ENCODE measurements at regions not wholly inside any gene's neighbourhood (a gene's known extent, or its start where the extent isn't known, plus 50 kb on each side); places are given as distances from the start of the nearest gene placed in this dataset.

GRCh38 chr2:143946436-143947391 lies 573.2 kb downstream of the ZEB2 start:
- Histone ChIP-seq H3K36me3 (no peaks in the 10 kb centered on the region), H3K4me3 (no peak overlapping the region), H3K27ac (no peak overlapping the region), H3K9me3 (no peaks in the 10 kb centered on the region), H3K27me3 (no peaks in the 10 kb centered on the region), H3K4me1 (no peaks in the 10 kb centered on the region)
- TF ChIP-seq POLR2A (IDR thresholded peaks at IDR 0.05): no peak
- TF ChIP-seq CTCF (IDR thresholded peaks at IDR 0.05): no peak
- no peak for DNase-seq

DNA sequence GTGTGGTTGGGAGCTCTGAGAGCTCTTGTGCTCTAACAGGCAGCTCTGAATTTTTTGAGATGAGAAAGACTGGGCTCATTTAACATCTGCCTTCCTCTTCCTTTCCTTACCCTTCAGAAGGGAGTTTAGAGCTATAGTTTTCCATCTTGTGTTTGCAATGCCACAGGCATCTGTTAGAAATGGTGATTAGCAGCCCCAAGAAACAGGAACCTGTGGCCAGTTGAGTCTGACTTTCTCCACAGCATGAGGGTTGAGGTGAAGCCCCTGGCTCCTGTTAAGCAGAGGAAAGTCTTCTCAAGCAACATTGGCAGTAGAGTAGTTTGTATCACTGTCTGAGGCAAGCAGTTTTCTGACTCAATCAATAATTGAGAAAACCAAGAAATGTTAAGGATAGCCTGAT lies 577.4 kb downstream of the ZEB2 start:
- H3K27ac ChIP-seq: no peak overlapping the region
- no peak for DNase-seq
- peaks cover 0 to 4% (median under 1%) of the 10 kb centered on the region in 4 donors for H3K4me1 ChIP-seq
- no peak overlapping the region for H3K4me3 ChIP-seq
- no peaks in the 10 kb centered on the region for H3K9me3 ChIP-seq
- no peak for TF ChIP-seq CTCF (IDR thresholded peaks at IDR 0.05)
- TF ChIP-seq POLR2A (IDR thresholded peaks at IDR 0.05): no peak
- no peaks in the 10 kb centered on the region for H3K36me3 ChIP-seq
- H3K27me3 ChIP-seq: no peaks in the 10 kb centered on the region

- peak overlapping the region in 1 of 4 donors; percentile 89 for H3K27ac ChIP-seq
- H3K4me1 ChIP-seq: peaks cover 0 to 14% (median 5%) of the 10 kb centered on the region in 4 donors
These were observed 579.2 kb downstream of the ZEB2 start for GRCh38 chr2:143940720-143941119.

GRCh38 chr2:143939626-143940330 lies 580.1 kb downstream of the ZEB2 start:
- DNase-seq: no peak
- peak overlapping the region in 2 of 4 donors; percentile 28 to 89 for H3K27ac ChIP-seq
- no peaks in the 10 kb centered on the region for H3K9me3 ChIP-seq
- no peaks in the 10 kb centered on the region for H3K27me3 ChIP-seq
- H3K4me3 ChIP-seq: no peak overlapping the region
- peaks cover 0 to 14% (median 5%) of the 10 kb centered on the region in 4 donors for H3K4me1 ChIP-seq
- TF ChIP-seq CTCF (IDR thresholded peaks at IDR 0.05) (no peak), POLR2A (IDR thresholded peaks at IDR 0.05) (no peak)
- no peaks in the 10 kb centered on the region for H3K36me3 ChIP-seq

More at GRCh38 chr2:143940720-143941119, 579.2 kb downstream of the ZEB2 start:
- no peak for DNase-seq
- TF ChIP-seq POLR2A (IDR thresholded peaks at IDR 0.05) (no peak), CTCF (IDR thresholded peaks at IDR 0.05) (no peak)
- no peak overlapping the region for H3K4me3 ChIP-seq
- H3K36me3 ChIP-seq: no peaks in the 10 kb centered on the region
- H3K27me3 ChIP-seq: no peaks in the 10 kb centered on the region
- H3K9me3 ChIP-seq: no peaks in the 10 kb centered on the region

DNA sequence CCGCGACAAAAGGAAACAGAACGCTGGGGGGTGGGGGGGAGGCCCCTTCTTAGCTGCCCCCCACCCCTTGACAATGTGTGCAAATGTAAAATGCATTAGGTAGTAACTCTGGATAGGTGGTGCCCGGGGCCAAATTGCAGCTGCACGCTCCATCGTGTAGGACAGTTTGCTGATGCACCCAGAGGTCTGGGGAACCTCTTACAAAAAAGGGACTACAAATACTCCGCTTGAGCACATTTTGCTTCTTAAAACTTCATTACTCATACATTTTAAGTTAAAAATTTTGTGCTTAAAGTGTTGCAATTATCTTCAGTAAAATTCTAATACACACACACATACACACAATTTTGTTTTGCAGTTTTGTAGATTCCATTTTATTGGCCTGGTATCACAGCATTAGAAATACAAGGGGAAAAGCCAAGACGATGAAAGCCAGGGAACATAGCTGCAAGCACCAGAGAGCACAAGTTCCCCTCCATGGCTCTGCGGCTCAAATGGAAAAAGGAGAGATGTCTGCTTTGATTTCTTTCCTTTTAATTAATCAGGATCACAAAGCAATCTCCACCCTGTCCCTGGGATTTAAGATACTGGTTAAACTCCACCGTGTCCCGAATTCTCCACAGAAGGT lies 582.1 kb downstream of the ZEB2 start:
- Histone ChIP-seq H3K4me3 (peak overlapping the region; percentile 32 to 65 (median 46)), H3K27ac (peak overlapping the region; percentile 70 to 89 (median 80)), H3K27me3 (no peaks in the 10 kb centered on the region), H3K36me3 (no peaks in the 10 kb centered on the region), H3K9me3 (no peaks in the 10 kb centered on the region), H3K4me1 (peaks cover 0 to 14% (median 5%) of the 10 kb centered on the region in 4 donors)
- no peak for DNase-seq
- TF ChIP-seq POLR2A (IDR thresholded peaks at IDR 0.05) (no peak), CTCF (IDR thresholded peaks at IDR 0.05) (no peak)

Data from Peyer's patch (tissue), 4 donors.